ENCODE measurements at regions not wholly inside any gene's neighbourhood (a gene's known extent, or its start where the extent isn't known, plus 50 kb on each side); places are given as distances from the start of the nearest gene placed in this dataset.

- H3K4me3 ChIP-seq (ENCODE audit: low read depth, low read length): no peak overlapping the region
- CTCF ChIA-PET: no interaction called here
- no peaks in the 10 kb centered on the region for H3K36me3 Mint-ChIP-seq (ENCODE audit: insufficient read depth, unreplicated experiment)
- H3K36me3 ChIP-seq (ENCODE audit: control insufficient read depth, insufficient read depth, low read length): no peaks in the 10 kb centered on the region
- intact Hi-C loops (cut with micrococcal nuclease; ENCODE audit: unreplicated experiment): no loop called here
- H3K4me1 Mint-ChIP-seq (ENCODE audit: low read depth, unreplicated experiment): no peaks in the 10 kb centered on the region
- H3K27me3 ChIP-seq (replicated peaks; ENCODE audit: control insufficient read depth, insufficient read depth, low read length): no peaks in the 10 kb centered on the region
- BruUV-seq (replicated peaks): no TSS peak
- no peak overlapping the region for H3K27ac Mint-ChIP-seq (ENCODE audit: unreplicated experiment)
- no peaks in the 10 kb centered on the region for H3K27me3 Mint-ChIP-seq (ENCODE audit: insufficient read depth, unreplicated experiment)
- no peaks in the 10 kb centered on the region for H3K9me3 ChIP-seq
- no peaks in the 10 kb centered on the region for H3K4me1 ChIP-seq
- no peak for TF ChIP-seq CTCF (IDR thresholded peaks at IDR 0.05; ENCODE audit: insufficient read depth in 1 of 2, low read depth in 1 of 2, low read length in 1 of 2, severe bottlenecking in 1 of 2, unreplicated experiment in 1 of 2)
- POLR2A ChIA-PET: no interaction called here
- H3K9me3 Mint-ChIP-seq (ENCODE audit: unreplicated experiment): no peaks in the 10 kb centered on the region
- no peak for DNase-seq
- no peak overlapping the region for H3K4me3 Mint-ChIP-seq (ENCODE audit: unreplicated experiment)
Measured at GRCh38 chrX:138534410-138534809, 177.1 kb downstream of the FGF13 start.

GRCh38 chrX:138519296-138519695, 192.2 kb downstream of the FGF13 start:
- Mint-ChIP-seq H3K36me3 (ENCODE audit: insufficient read depth, unreplicated experiment) (no peaks in the 10 kb centered on the region), H3K4me3 (ENCODE audit: unreplicated experiment) (no peak overlapping the region), H3K9me3 (ENCODE audit: unreplicated experiment) (no peaks in the 10 kb centered on the region), H3K4me1 (ENCODE audit: low read depth, unreplicated experiment) (no peaks in the 10 kb centered on the region), H3K27ac (ENCODE audit: unreplicated experiment) (no peak overlapping the region), H3K27me3 (ENCODE audit: insufficient read depth, unreplicated experiment) (peaks cover 5% of the 10 kb centered on the region)
- no peaks in the 10 kb centered on the region for H3K36me3 ChIP-seq (ENCODE audit: control insufficient read depth, insufficient read depth, low read length)
- no peak for DNase-seq
- H3K9me3 ChIP-seq: no peaks in the 10 kb centered on the region
- H3K4me1 ChIP-seq: no peaks in the 10 kb centered on the region
- no TSS peak for BruUV-seq (replicated peaks)
- no peak for TF ChIP-seq CTCF (IDR thresholded peaks at IDR 0.05; ENCODE audit: insufficient read depth in 1 of 2, low read depth in 1 of 2, low read length in 1 of 2, severe bottlenecking in 1 of 2, unreplicated experiment in 1 of 2)
- ChIA-PET POLR2A (no interaction called here), CTCF (no interaction called here)
- no peaks in the 10 kb centered on the region for H3K27me3 ChIP-seq (replicated peaks; ENCODE audit: control insufficient read depth, insufficient read depth, low read length)
- H3K4me3 ChIP-seq (ENCODE audit: low read depth, low read length): no peak overlapping the region
- intact Hi-C loops (cut with micrococcal nuclease; ENCODE audit: unreplicated experiment): no loop called here

GRCh38 chrX:138504273-138504672, 207.2 kb downstream of the FGF13 start:
- peaks cover 11% of the 10 kb centered on the region for H3K9me3 Mint-ChIP-seq (ENCODE audit: unreplicated experiment)
- Histone ChIP-seq H3K4me3 (ENCODE audit: low read depth, low read length) (no peak overlapping the region), H3K4me1 (no peaks in the 10 kb centered on the region), H3K9me3 (no peaks in the 10 kb centered on the region), H3K27me3 (replicated peaks; ENCODE audit: control insufficient read depth, insufficient read depth, low read length) (no peaks in the 10 kb centered on the region), H3K36me3 (ENCODE audit: control insufficient read depth, insufficient read depth, low read length) (no peaks in the 10 kb centered on the region)
- H3K27ac Mint-ChIP-seq (ENCODE audit: unreplicated experiment): no peak overlapping the region
- H3K36me3 Mint-ChIP-seq (ENCODE audit: insufficient read depth, unreplicated experiment): no peaks in the 10 kb centered on the region
- ChIA-PET CTCF (no interaction called here), POLR2A (no interaction called here)
- no peak for DNase-seq
- no TSS peak for BruUV-seq (replicated peaks)
- H3K4me3 Mint-ChIP-seq (ENCODE audit: unreplicated experiment): no peak overlapping the region
- intact Hi-C loops (cut with micrococcal nuclease; ENCODE audit: unreplicated experiment): no loop called here
- no peaks in the 10 kb centered on the region for H3K27me3 Mint-ChIP-seq (ENCODE audit: insufficient read depth, unreplicated experiment)
- no peaks in the 10 kb centered on the region for H3K4me1 Mint-ChIP-seq (ENCODE audit: low read depth, unreplicated experiment)
- TF ChIP-seq CTCF (IDR thresholded peaks at IDR 0.05; ENCODE audit: insufficient read depth in 1 of 2, low read depth in 1 of 2, low read length in 1 of 2, severe bottlenecking in 1 of 2, unreplicated experiment in 1 of 2): no peak

Measured in Caco-2 (cell line).